NCI-H1105 treated with DMSO at 0.1 percent for 48 hours (cell line): ENCODE measurements at regions not wholly inside any gene's neighbourhood (a gene's known extent, or its start where the extent isn't known, plus 50 kb on each side); places are given as distances from the start of the nearest gene placed in this dataset.

ENCODE experiments used
- DNase-seq: peaks from one replicate; lab custom pipeline; 2025; lab: John Stamatoyannopoulos, UW

GRCh38 chr2:217521820-217522219 lies 481.0 kb downstream of the TNS1 start:
- no peak for DNase-seq

GRCh38 chr2:217520356-217521010 lies 482.3 kb downstream of the TNS1 start:
- DNase-seq, result no peak

GRCh38 chr2:217517402-217517801 lies 485.4 kb downstream of the TNS1 start:
- no peak for DNase-seq

- no peak for DNase-seq
Observed at GRCh38 chr2:217515615-217516309, 487.0 kb downstream of the TNS1 start.

- DNase-seq, result no peak
Observed at GRCh38 chr2:217513258-217513657, 489.5 kb downstream of the TNS1 start.

GRCh38 chr2:217512728-217513127 lies 490.1 kb downstream of the TNS1 start:
- DNase-seq, result no peak

- DNase-seq, result no peak
Observed at GRCh38 chr2:217512259-217512658, 490.5 kb downstream of the TNS1 start.

- DNase-seq, result no peak
Observed at GRCh38 chr2:217511850-217512249, 490.9 kb downstream of the TNS1 start.

GRCh38 chr2:217510771-217511291 lies 492.0 kb downstream of the TNS1 start:
- DNase-seq, result peak; percentile 78

GRCh38 chr2:217505303-217505702 lies 497.5 kb downstream of the TNS1 start:
- DNase-seq, result no peak

- no peak for DNase-seq
Observed at GRCh38 chr2:217501887-217502286, 500.9 kb downstream of the TNS1 start.

- no peak for DNase-seq
Observed at GRCh38 chr2:217497843-217498377, 504.9 kb downstream of the TNS1 start.

GRCh38 chr2:217494557-217494956 lies 508.2 kb downstream of the TNS1 start:
- DNase-seq, result no peak

- no peak for DNase-seq
Observed at GRCh38 chr2:217491271-217491670, 511.5 kb downstream of the TNS1 start.

- peak; percentile 48 for DNase-seq
Observed at GRCh38 chr2:217489145-217489960, 513.4 kb downstream of the TNS1 start.

- no peak for DNase-seq
Observed at GRCh38 chr2:217484046-217484445, 518.7 kb downstream of the TNS1 start.

- no peak for DNase-seq
Observed at GRCh38 chr2:217482056-217482710, 520.6 kb downstream of the TNS1 start.

- no peak for DNase-seq
Observed at GRCh38 chr2:217481577-217481976, 521.2 kb downstream of the TNS1 start.

- no peak for DNase-seq
Observed at GRCh38 chr2:217479566-217479965, 523.2 kb downstream of the TNS1 start.

- no peak for DNase-seq
Observed at GRCh38 chr2:217478831-217479455, 523.9 kb downstream of the TNS1 start.

- DNase-seq, result no peak
Observed at GRCh38 chr2:217477583-217477982, 525.2 kb downstream of the TNS1 start.
